NOMO-1 (cell line): ENCODE measurements at regions not wholly inside any gene's neighbourhood (a gene's known extent, or its start where the extent isn't known, plus 50 kb on each side); places are given as distances from the start of the nearest gene placed in this dataset.
"Not testable (repeated sequence)": the region's sequence is repeated elsewhere in the genome, so short reads cannot be mapped to it uniquely, and the experiment has no call there.

ENCODE experiments used
- DNase-seq, 2 experiments: peaks; one replicate each; lab custom pipeline; 2025; ENCODE audit not compliant: unreplicated experiment in 2 of 2; lab: John Stamatoyannopoulos, UW

GRCh38 chr7:118898284-118898683 lies 673.8 kb downstream of the ANKRD7 start:
- no peak for DNase-seq

GRCh38 chr7:118902600-118902999 lies 678.1 kb downstream of the ANKRD7 start:
- no peak for DNase-seq

- DNase-seq, result no peak
Observed at GRCh38 chr7:118907911-118908527, 683.5 kb downstream of the ANKRD7 start.

GRCh38 chr7:118916120-118916519 lies 691.6 kb downstream of the ANKRD7 start:
- DNase-seq, result not testable (repeated sequence)

GRCh38 chr7:118918556-118918955 lies 694.1 kb downstream of the ANKRD7 start:
- no peak for DNase-seq

- DNase-seq, result no peak
Observed at GRCh38 chr7:118938845-118939244, 714.3 kb downstream of the ANKRD7 start.

GRCh38 chr7:118944271-118944670 lies 719.8 kb downstream of the ANKRD7 start:
- no peak for DNase-seq

GRCh38 chr7:118945911-118946682 lies 721.6 kb downstream of the ANKRD7 start:
- no peak for DNase-seq

GRCh38 chr7:118948508-118948907 lies 724.0 kb downstream of the ANKRD7 start:
- no peak for DNase-seq

GRCh38 chr7:118949031-118949430 lies 724.5 kb downstream of the ANKRD7 start:
- no peak for DNase-seq

GRCh38 chr7:118956285-118956684 lies 731.8 kb downstream of the ANKRD7 start:
- DNase-seq, result not testable (repeated sequence)

- DNase-seq, result no peak
Observed at GRCh38 chr7:118969370-118969769, 744.9 kb downstream of the ANKRD7 start.

GRCh38 chr7:118971706-118972105 lies 747.2 kb downstream of the ANKRD7 start:
- no peak for DNase-seq

- no peak for DNase-seq
Observed at GRCh38 chr7:118974836-118975235, 750.3 kb downstream of the ANKRD7 start.

- no peak for DNase-seq
Observed at GRCh38 chr7:118995350-118995749, 770.8 kb downstream of the ANKRD7 start.

- DNase-seq, result no peak
Observed at GRCh38 chr7:119007236-119007635, 782.7 kb downstream of the ANKRD7 start.

- no peak for DNase-seq
Observed at GRCh38 chr7:119010635-119011034, 786.1 kb downstream of the ANKRD7 start.

- DNase-seq, result no peak
Observed at GRCh38 chr7:119026391-119026790, 801.9 kb downstream of the ANKRD7 start.

GRCh38 chr7:119028736-119029135 lies 804.2 kb downstream of the ANKRD7 start:
- DNase-seq, result no peak

- not testable (repeated sequence) for DNase-seq
Observed at GRCh38 chr7:119032136-119032535, 807.6 kb downstream of the ANKRD7 start.

- DNase-seq, result no peak
Observed at GRCh38 chr7:119033641-119034040, 809.1 kb downstream of the ANKRD7 start.

- no peak for DNase-seq
Observed at GRCh38 chr7:119037941-119038340, 813.4 kb downstream of the ANKRD7 start.
